ENCODE measurements at regions not wholly inside any gene's neighbourhood (a gene's known extent, or its start where the extent isn't known, plus 50 kb on each side); places are given as distances from the start of the nearest gene placed in this dataset.
"Not testable (repeated sequence)": the region's sequence is repeated elsewhere in the genome, so short reads cannot be mapped to it uniquely, and the experiment has no call there.

DNA sequence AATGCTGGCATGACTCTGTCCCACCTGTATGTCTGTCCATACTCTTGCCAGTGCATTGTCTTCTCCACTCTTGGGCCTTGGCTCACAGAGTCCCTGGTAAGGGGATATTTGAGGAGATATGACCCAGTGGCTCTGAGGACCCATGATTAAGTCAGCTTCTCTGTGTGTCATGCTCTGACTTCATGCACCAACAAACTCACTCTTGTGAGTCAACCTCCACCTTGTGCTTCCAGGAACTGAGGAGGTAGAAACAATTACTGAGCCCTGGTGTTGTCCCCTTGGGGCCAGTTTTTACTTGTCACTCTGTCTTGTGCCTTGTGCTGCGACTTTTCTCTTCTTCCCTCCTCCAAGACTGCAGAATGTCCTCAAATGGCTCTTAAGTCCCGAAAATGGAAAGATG lies 127.1 kb downstream of the ABHD5 start:
- DNase-seq (ENCODE audit: low read depth) = no peak
- no peak overlapping the region for H3K4me3 ChIP-seq (ENCODE audit: control insufficient read depth, low read depth, low read length)
- TF ChIP-seq, protein P1, sequence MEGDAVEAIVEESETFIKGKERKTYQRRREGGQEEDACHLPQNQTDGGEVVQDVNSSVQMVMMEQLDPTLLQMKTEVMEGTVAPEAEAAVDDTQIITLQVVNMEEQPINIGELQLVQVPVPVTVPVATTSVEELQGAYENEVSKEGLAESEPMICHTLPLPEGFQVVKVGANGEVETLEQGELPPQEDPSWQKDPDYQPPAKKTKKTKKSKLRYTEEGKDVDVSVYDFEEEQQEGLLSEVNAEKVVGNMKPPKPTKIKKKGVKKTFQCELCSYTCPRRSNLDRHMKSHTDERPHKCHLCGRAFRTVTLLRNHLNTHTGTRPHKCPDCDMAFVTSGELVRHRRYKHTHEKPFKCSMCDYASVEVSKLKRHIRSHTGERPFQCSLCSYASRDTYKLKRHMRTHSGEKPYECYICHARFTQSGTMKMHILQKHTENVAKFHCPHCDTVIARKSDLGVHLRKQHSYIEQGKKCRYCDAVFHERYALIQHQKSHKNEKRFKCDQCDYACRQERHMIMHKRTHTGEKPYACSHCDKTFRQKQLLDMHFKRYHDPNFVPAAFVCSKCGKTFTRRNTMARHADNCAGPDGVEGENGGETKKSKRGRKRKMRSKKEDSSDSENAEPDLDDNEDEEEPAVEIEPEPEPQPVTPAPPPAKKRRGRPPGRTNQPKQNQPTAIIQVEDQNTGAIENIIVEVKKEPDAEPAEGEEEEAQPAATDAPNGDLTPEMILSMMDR (conservative IDR thresholded peaks at IDR 0.05; ENCODE audit: control insufficient read depth, insufficient read depth, low read depth, low read length) = no peak

DNA sequence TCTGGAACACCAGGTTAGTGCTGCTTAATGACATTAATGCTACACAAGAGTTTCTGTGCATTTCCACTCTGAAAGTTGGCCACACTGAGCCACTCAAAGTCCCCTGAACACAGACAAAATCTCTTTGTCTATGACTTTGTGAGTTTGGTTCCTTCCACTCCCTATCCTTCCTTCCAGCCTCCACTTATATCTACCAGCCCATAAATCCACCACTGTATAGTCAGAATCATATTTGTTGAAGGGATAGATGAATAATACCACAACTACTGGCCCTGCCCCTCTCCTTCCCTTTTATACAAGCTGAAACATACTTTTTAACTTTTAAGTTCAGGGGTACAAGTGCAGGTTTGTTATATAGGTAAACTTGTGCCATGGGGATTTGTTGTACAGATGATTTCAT lies 127.5 kb downstream of the ABHD5 start:
- no peak for DNase-seq (ENCODE audit: low read depth)
- H3K4me3 ChIP-seq (ENCODE audit: control insufficient read depth, low read depth, low read length) = no peak overlapping the region
- TF ChIP-seq, protein P1 (conservative IDR thresholded peaks at IDR 0.05; ENCODE audit: control insufficient read depth, insufficient read depth, low read depth, low read length) = no peak

DNA sequence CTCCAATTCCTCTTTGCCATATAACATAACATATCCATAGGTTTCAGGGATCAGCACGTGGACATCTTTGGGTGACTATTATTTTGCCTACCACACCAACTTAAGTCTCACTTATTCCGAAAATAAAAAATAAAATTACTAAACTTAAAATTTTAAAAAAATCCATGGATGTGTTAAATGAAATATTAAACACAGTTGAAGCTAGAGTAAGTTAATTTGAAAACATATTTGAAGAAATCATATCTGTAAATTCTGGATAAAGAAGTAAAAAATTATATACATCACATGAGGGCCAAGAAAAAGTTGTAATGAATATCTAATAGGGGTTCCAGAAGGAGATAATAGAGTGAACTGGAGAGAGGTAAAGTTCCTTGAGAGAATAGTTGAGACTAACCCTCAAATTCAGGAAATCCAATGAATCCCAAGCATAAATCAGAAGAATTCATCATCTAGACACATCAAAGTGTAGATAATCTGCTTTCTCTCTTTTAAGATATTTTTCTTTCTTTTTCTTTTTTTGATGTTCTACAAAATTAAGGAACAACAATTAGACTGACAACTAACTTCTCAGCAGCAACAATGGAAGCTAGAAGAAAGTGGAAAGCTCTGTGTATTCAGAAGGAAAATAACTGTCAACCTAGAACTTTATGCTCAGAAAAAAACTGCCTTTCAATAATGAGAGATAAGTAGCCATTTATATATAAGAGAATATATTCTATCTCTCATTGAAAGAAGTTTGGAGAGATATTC lies 147.4 kb downstream of the ABHD5 start:
- no peak overlapping the region for H3K4me3 ChIP-seq (ENCODE audit: control insufficient read depth, low read depth, low read length)
- TF ChIP-seq, protein P1 (conservative IDR thresholded peaks at IDR 0.05; ENCODE audit: control insufficient read depth, insufficient read depth, low read depth, low read length) = no peak
- DNase-seq (ENCODE audit: low read depth) = no peak

DNA sequence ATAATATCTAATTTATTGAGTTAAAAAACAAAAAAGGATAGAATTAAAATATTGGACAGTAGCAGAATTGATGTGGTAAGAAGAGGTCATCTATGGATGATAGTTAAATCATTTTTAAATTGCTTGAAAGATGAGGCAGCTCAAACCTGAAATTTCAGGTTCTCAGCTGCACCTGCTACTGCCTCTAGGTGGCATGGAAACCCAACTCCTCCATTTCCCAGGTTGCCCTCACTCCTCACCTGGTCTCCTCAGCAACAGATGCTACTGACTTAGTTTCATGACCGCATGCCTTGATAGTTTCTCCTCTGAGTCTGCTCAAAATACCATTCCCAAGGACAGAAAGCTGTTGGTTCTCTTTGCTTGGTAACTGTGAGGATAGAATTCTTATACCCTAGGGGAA lies 148.1 kb downstream of the ABHD5 start:
- no peak for DNase-seq (ENCODE audit: low read depth)
- TF ChIP-seq, protein P1 (conservative IDR thresholded peaks at IDR 0.05; ENCODE audit: control insufficient read depth, insufficient read depth, low read depth, low read length) = no peak
- no peak overlapping the region for H3K4me3 ChIP-seq (ENCODE audit: control insufficient read depth, low read depth, low read length)

DNA sequence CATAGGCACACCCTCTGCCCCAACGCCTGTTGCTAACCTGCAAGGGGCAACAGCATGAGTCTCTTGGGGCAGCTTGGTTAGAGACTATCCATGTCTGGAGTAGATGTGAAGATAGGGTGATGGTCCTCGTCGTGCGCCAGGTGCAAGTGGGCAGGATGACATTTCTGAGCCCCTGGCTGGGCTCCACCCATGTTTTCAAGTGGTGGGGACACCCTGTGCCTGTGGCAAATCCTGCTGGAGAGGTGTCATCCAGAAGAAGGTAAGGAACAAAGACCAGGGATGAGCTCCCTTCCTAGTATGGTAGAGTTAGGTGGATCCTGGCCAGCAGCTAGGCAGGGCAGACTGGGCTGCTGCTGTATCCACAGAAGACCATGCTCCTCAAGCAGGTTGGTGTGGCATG lies 152.6 kb downstream of the ABHD5 start:
- no peak for DNase-seq (ENCODE audit: low read depth)
- no peak overlapping the region for H3K4me3 ChIP-seq (ENCODE audit: control insufficient read depth, low read depth, low read length)
- TF ChIP-seq, protein P1 (conservative IDR thresholded peaks at IDR 0.05; ENCODE audit: control insufficient read depth, insufficient read depth, low read depth, low read length) = no peak

DNA sequence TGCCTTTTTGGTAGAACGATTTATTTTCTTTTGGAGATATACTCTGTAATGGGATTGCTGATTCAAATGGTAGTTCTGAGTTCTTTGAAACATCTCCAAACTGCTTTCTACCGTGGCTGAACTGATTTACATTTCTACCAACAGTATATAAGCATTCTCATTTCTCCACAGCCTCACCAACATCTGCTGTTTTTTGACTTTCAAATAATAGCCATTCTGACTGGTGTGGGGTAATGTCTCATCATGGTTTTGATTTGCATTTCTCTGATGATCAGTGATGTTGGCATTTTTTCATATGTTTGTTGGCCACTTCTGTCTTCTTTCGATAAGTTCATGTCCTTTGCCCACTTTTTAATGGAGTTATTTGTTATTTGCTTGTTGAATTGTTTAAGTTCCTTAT lies 154.0 kb downstream of the ABHD5 start:
- TF ChIP-seq, protein P1 (conservative IDR thresholded peaks at IDR 0.05; ENCODE audit: control insufficient read depth, insufficient read depth, low read depth, low read length) = no peak
- no peak for DNase-seq (ENCODE audit: low read depth)
- H3K4me3 ChIP-seq (ENCODE audit: control insufficient read depth, low read depth, low read length) = no peak overlapping the region

DNA sequence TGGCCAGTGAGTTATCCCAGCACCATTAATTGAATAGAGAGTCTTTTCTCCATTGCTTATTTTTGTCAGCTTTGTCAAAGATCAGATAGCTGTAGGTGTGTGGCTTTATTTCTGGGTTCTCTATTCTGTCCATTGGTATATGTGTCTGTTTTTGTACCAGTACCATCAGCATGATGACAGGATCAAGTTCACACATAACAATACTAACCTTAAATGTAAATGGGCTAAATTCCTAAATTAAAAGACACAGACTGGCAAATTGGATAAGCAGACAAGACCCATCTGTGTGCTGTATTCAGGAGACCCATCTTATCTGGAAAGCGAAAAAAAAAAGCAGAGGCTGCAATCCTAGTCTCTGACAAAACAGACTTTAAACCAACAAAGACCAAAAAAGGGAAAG lies 154.8 kb downstream of the ABHD5 start:
- DNase-seq (ENCODE audit: low read depth) = not testable (repeated sequence)

More for the DNA sequence above, 154.8 kb downstream of the ABHD5 start:
- H3K4me3 ChIP-seq (ENCODE audit: control insufficient read depth, low read depth, low read length) = not testable (repeated sequence)
